HEK293 (cell line): ENCODE measurements at regions not wholly inside any gene's neighbourhood (a gene's known extent, or its start where the extent isn't known, plus 50 kb on each side); places are given as distances from the start of the nearest gene placed in this dataset.

Source experiments
- CTCF ChIA-PET: fragments of 350-600 bp; formaldehyde crosslinking; extraction: SDS; loops from one replicate; lab custom pipeline; 2021; ENCODE audit warnings: antibody characterized with exemption; lab: Yijun Ruan, JAX
- POLR2A ChIA-PET: fragments of 300-600 bp; formaldehyde crosslinking; extraction: SDS; loops from one replicate; lab custom pipeline; 2020; ENCODE audit warnings: antibody characterized with exemption, inconsistent platforms; lab: Yijun Ruan, JAX
- H3K27ac ChIP-seq: fragments of 200-500 bp; sonication (Bioruptor generic); 2 replicates; pipeline ENCODE4 v1.5.1; 2014; ENCODE audit warnings: low read depth, low read length, control low read depth, inconsistent platforms; ENCODE audit errors: extremely low read depth
- H3K36me3 ChIP-seq, 2 experiments: fragments of 200-500 bp in 1 of 2; sonication (Bioruptor generic) in 1 of 2; 1 replicate in 1 of 2; 2 replicates in 1 of 2; pipeline ENCODE4 v1.5.1; 2014 to 2017; ENCODE audit warnings: inconsistent platforms in 2 of 2, low read length in 2 of 2; ENCODE audit not compliant: control insufficient read depth in 2 of 2, insufficient read depth in 1 of 2
- H3K4me1 ChIP-seq: fragments of 200-500 bp; sonication (Bioruptor generic); 2 replicates; pipeline ENCODE4 v1.5.1; 2014; ENCODE audit warnings: mild to moderate bottlenecking, low read length, inconsistent platforms; ENCODE audit not compliant: control insufficient read depth, insufficient read depth
- H3K4me3 ChIP-seq: 2 replicates; pipeline ENCODE4 v1.5.1; 2011; ENCODE audit warnings: low read depth, mild to moderate bottlenecking, control low read depth, low read length, moderate library complexity
- H3K9me3 ChIP-seq: fragments of 200-500 bp; sonication (Bioruptor generic); 2 replicates; pipeline ENCODE4 v1.5.1; 2014; ENCODE audit warnings: low read depth, low read length, inconsistent platforms; ENCODE audit not compliant: control insufficient read depth, insufficient read depth
- ELK4 ChIP-seq: IDR thresholded peaks from 2 replicates; pipeline ENCODE4 v1.6.1; 2011; ENCODE audit warnings: mild to moderate bottlenecking, low read depth, low read length, borderline replicate concordance
- GLIS1 ChIP-seq: fragments of 450-650 bp; formaldehyde crosslinking; IDR thresholded peaks from 2 replicates; pipeline ENCODE4 v1.5.1; 2016; ENCODE audit warnings: missing biosample characterization, missing genetic modification characterization
- HIC1 ChIP-seq: fragments of 450-650 bp; formaldehyde crosslinking; IDR thresholded peaks from 2 replicates; pipeline ENCODE4 v1.5.1; 2016; ENCODE audit warnings: missing biosample characterization, missing genetic modification characterization
- MYNN ChIP-seq: fragments of 450-650 bp; formaldehyde crosslinking; IDR thresholded peaks from 2 replicates; pipeline ENCODE4 v1.5.1; 2016; ENCODE audit warnings: missing biosample characterization, missing genetic modification characterization, borderline replicate concordance
- OVOL3 ChIP-seq: fragments of 450-650 bp; formaldehyde crosslinking; IDR thresholded peaks from 2 replicates; pipeline ENCODE4 v1.5.1; 2016; ENCODE audit warnings: missing biosample characterization, missing genetic modification characterization
- REST ChIP-seq: fragments of 450-650 bp; formaldehyde crosslinking; IDR thresholded peaks from 2 replicates; pipeline ENCODE4 v1.5.1; 2016; ENCODE audit warnings: missing biosample characterization, missing genetic modification characterization
- SCRT1 ChIP-seq: fragments of 450-650 bp; formaldehyde crosslinking; IDR thresholded peaks from 2 replicates; pipeline ENCODE4 v1.5.1; 2016; ENCODE audit warnings: missing biosample characterization, missing genetic modification characterization, borderline replicate concordance
- WT1 ChIP-seq: fragments of 450-650 bp; formaldehyde crosslinking; IDR thresholded peaks from 2 replicates; pipeline ENCODE4 v1.5.1; 2016; ENCODE audit warnings: missing biosample characterization, missing genetic modification characterization
- ZBTB48 ChIP-seq: fragments of 450-650 bp; formaldehyde crosslinking; IDR thresholded peaks from 2 replicates; pipeline ENCODE4 v1.5.1; 2016; ENCODE audit warnings: missing biosample characterization, missing genetic modification characterization
- ZNF138 ChIP-seq: fragments of 450-650 bp; formaldehyde crosslinking; IDR thresholded peaks from 2 replicates; pipeline ENCODE4 v1.5.1; 2016; ENCODE audit warnings: missing biosample characterization, missing genetic modification characterization, borderline replicate concordance
- ZNF37A ChIP-seq: fragments of 450-650 bp; IDR thresholded peaks from 2 replicates; pipeline ENCODE4 v1.5.1; 2018; ENCODE audit warnings: missing biosample characterization, missing genetic modification characterization
- ZNF488 ChIP-seq: fragments of 450-650 bp; formaldehyde crosslinking; IDR thresholded peaks from 2 replicates; pipeline ENCODE4 v1.5.1; 2016; ENCODE audit warnings: missing biosample characterization, missing genetic modification characterization
- ZNF501 ChIP-seq: fragments of 450-650 bp; formaldehyde crosslinking; IDR thresholded peaks from 2 replicates; pipeline ENCODE4 v1.5.1; 2016; ENCODE audit warnings: missing biosample characterization, missing genetic modification characterization
- ZNF558 ChIP-seq: fragments of 450-650 bp; formaldehyde crosslinking; IDR thresholded peaks from 2 replicates; pipeline ENCODE4 v1.5.1; 2016; ENCODE audit warnings: missing biosample characterization, missing genetic modification characterization
- ZNF560 ChIP-seq: fragments of 450-650 bp; formaldehyde crosslinking; IDR thresholded peaks from 2 replicates; pipeline ENCODE4 v1.5.1; 2017; ENCODE audit warnings: missing biosample characterization, missing genetic modification characterization, borderline replicate concordance
- ZNF610 ChIP-seq: fragments of 450-650 bp; formaldehyde crosslinking; IDR thresholded peaks from 2 replicates; pipeline ENCODE4 v1.5.1; 2016; ENCODE audit warnings: missing biosample characterization, missing genetic modification characterization, borderline replicate concordance
- ZNF660 ChIP-seq: fragments of 450-650 bp; IDR thresholded peaks from 2 replicates; pipeline ENCODE4 v1.5.1; 2018; ENCODE audit warnings: missing biosample characterization, mild to moderate bottlenecking, missing genetic modification characterization
- ZNF785 ChIP-seq: fragments of 450-650 bp; formaldehyde crosslinking; IDR thresholded peaks from 2 replicates; pipeline ENCODE4 v1.5.1; 2016; ENCODE audit warnings: missing biosample characterization, missing genetic modification characterization
- ZNF843 ChIP-seq: fragments of 450-650 bp; formaldehyde crosslinking; IDR thresholded peaks from 2 replicates; pipeline ENCODE4 v1.5.1; 2016; ENCODE audit warnings: missing biosample characterization, missing genetic modification characterization

GRCh38 chr12:118553856-118554504 is 177.6 kb downstream of the SUDS3 start:
- CTCF ChIA-PET, result interaction anchor here (0.7 kb wide), 2 partner anchors 9 to 220 kb away, joined by 3 read pairs; no protein-coding TSS in a partner anchor
- H3K27ac ChIP-seq, result no peak overlapping the region
- POLR2A ChIA-PET, result interaction anchor here (0.7 kb wide), 1 partner anchor 1290 kb away, joined by 3 read pairs; no protein-coding TSS in a partner anchor

GRCh38 chr12:118558941-118559340 is 182.6 kb downstream of the SUDS3 start:
- Histone ChIP-seq H3K4me3 (no peak overlapping the region), H3K36me3 (no peaks in the 10 kb centered on the region), H3K27ac (no peak overlapping the region)
- no peak for TF ChIP-seq ZNF501 (tag by site-specific recombination)
- TF ChIP-seq ZNF843 (tag by site-specific recombination), result no peak
- TF ChIP-seq SCRT1, result no peak
- TF ChIP-seq ZNF660, result no peak
- TF ChIP-seq ZNF488 (tag by site-specific recombination), result no peak
- TF ChIP-seq HIC1 (tag by site-specific recombination), result no peak
- TF ChIP-seq OVOL3 (tag by site-specific recombination), result no peak
- no peak for TF ChIP-seq ZNF138 (tag by site-specific recombination)
- no peak for TF ChIP-seq REST (tag by site-specific recombination)
- TF ChIP-seq, all 188 proteins: peak for 0
- POLR2A ChIA-PET, result no interaction called here
- CTCF ChIA-PET, result no interaction called here
- Histone ChIP-seq H3K9me3 (no peaks in the 10 kb centered on the region), H3K4me1 (no peaks in the 10 kb centered on the region)

More at GRCh38 chr12:118553856-118554504, 177.6 kb downstream of the SUDS3 start:
- Histone ChIP-seq H3K4me3 (no peak overlapping the region), H3K9me3 (no peaks in the 10 kb centered on the region), H3K36me3 (no peaks in the 10 kb centered on the region), H3K4me1 (no peaks in the 10 kb centered on the region)
- no peak for TF ChIP-seq GLIS1 (tag by site-specific recombination)

- POLR2A ChIA-PET, result no interaction called here
- no peaks in the 10 kb centered on the region for H3K4me1 ChIP-seq
- H3K9me3 ChIP-seq, result no peaks in the 10 kb centered on the region
- TF ChIP-seq ZBTB48 (tag by site-specific recombination), result no peak
- no peak for TF ChIP-seq ZNF558 (tag by site-specific recombination)
- no peak for TF ChIP-seq MYNN (tag by site-specific recombination)
- no peak for TF ChIP-seq ELK4
- TF ChIP-seq WT1 (tag by site-specific recombination), result no peak
- no peak for TF ChIP-seq ZNF610
- TF ChIP-seq ZNF37A (tag by site-specific recombination), result no peak
- TF ChIP-seq ZNF560 (tag by site-specific recombination), result no peak
- no peak for TF ChIP-seq ZNF785 (tag by site-specific recombination)
- TF ChIP-seq, all 188 proteins: peak for 0
- CTCF ChIA-PET, result no interaction called here
- Histone ChIP-seq H3K27ac (no peak overlapping the region), H3K36me3 (no peaks in the 10 kb centered on the region), H3K4me3 (no peak overlapping the region)
These were observed 184.4 kb downstream of the SUDS3 start for GRCh38 chr12:118560733-118561132.
